ENCODE measurements at regions not wholly inside any gene's neighbourhood (a gene's known extent, or its start where the extent isn't known, plus 50 kb on each side); places are given as distances from the start of the nearest gene placed in this dataset.

- Mint-ChIP-seq H3K9me3 (peaks cover 2% of the 10 kb centered on the region), H3K4me1 (no peaks in the 10 kb centered on the region), H3K4me3 (no peak overlapping the region), H3K27me3 (ENCODE audit: low read depth) (no peaks in the 10 kb centered on the region), H3K36me3 (ENCODE audit: low read depth) (no peaks in the 10 kb centered on the region), H3K27ac (ENCODE audit: unreplicated experiment) (no peak overlapping the region)
- no peak for TF ChIP-seq CTCF (conservative IDR thresholded peaks at IDR 0.05)
- no peak for DNase-seq (ENCODE audit: low read depth, low spot score)
Observed at GRCh38 chr4:137384476-137384875, 147.8 kb downstream of the PCDH18 start.

GRCh38 chr4:137378821-137379220 is 153.5 kb downstream of the PCDH18 start:
- no peaks in the 10 kb centered on the region for H3K27me3 Mint-ChIP-seq (ENCODE audit: low read depth)
- no peak overlapping the region for H3K4me3 Mint-ChIP-seq
- no peaks in the 10 kb centered on the region for H3K36me3 Mint-ChIP-seq (ENCODE audit: low read depth)
- H3K4me1 Mint-ChIP-seq = peaks cover 7% of the 10 kb centered on the region
- peaks cover 2% of the 10 kb centered on the region for H3K9me3 Mint-ChIP-seq
- no peak for DNase-seq (ENCODE audit: low read depth, low spot score)
- no peak for TF ChIP-seq CTCF (conservative IDR thresholded peaks at IDR 0.05)
- H3K27ac Mint-ChIP-seq (ENCODE audit: unreplicated experiment) = no peak overlapping the region

GRCh38 chr4:137378393-137378792 is 153.9 kb downstream of the PCDH18 start:
- no peak for TF ChIP-seq CTCF (conservative IDR thresholded peaks at IDR 0.05)

GRCh38 chr4:137376312-137376711 is 156.0 kb downstream of the PCDH18 start:
- Mint-ChIP-seq H3K4me3 (no peak overlapping the region), H3K27me3 (ENCODE audit: low read depth) (no peaks in the 10 kb centered on the region), H3K9me3 (peaks cover 3% of the 10 kb centered on the region), H3K4me1 (peaks cover 9% of the 10 kb centered on the region), H3K36me3 (ENCODE audit: low read depth) (no peaks in the 10 kb centered on the region), H3K27ac (ENCODE audit: unreplicated experiment) (no peak overlapping the region)
- DNase-seq (ENCODE audit: low read depth, low spot score) = no peak
- TF ChIP-seq CTCF (conservative IDR thresholded peaks at IDR 0.05) = no peak

More at GRCh38 chr4:137378393-137378792, 153.9 kb downstream of the PCDH18 start:
- no peak for DNase-seq (ENCODE audit: low read depth, low spot score)
- no peaks in the 10 kb centered on the region for H3K36me3 Mint-ChIP-seq (ENCODE audit: low read depth)
- H3K4me3 Mint-ChIP-seq = no peak overlapping the region
- no peak overlapping the region for H3K27ac Mint-ChIP-seq (ENCODE audit: unreplicated experiment)
- H3K4me1 Mint-ChIP-seq = peaks cover 9% of the 10 kb centered on the region
- peaks cover 2% of the 10 kb centered on the region for H3K9me3 Mint-ChIP-seq
- H3K27me3 Mint-ChIP-seq (ENCODE audit: low read depth) = no peaks in the 10 kb centered on the region

- H3K27me3 Mint-ChIP-seq (ENCODE audit: low read depth) = no peaks in the 10 kb centered on the region
- no peak for DNase-seq (ENCODE audit: low read depth, low spot score)
- peaks cover 3% of the 10 kb centered on the region for H3K9me3 Mint-ChIP-seq
- no peak overlapping the region for H3K27ac Mint-ChIP-seq (ENCODE audit: unreplicated experiment)
- no peaks in the 10 kb centered on the region for H3K36me3 Mint-ChIP-seq (ENCODE audit: low read depth)
- H3K4me1 Mint-ChIP-seq = peaks cover 14% of the 10 kb centered on the region
- no peak overlapping the region for H3K4me3 Mint-ChIP-seq
- TF ChIP-seq CTCF (conservative IDR thresholded peaks at IDR 0.05) = no peak
Observed at GRCh38 chr4:137375111-137375850, 157.0 kb downstream of the PCDH18 start.
